SU-DHL-6 (cell line): ENCODE measurements at regions not wholly inside any gene's neighbourhood (a gene's known extent, or its start where the extent isn't known, plus 50 kb on each side); places are given as distances from the start of the nearest gene placed in this dataset.

Experiments
- H2AFZ ChIP-seq: fragments of 200-600 bp; sonication (generic); 2 replicates; pipeline ENCODE4 v1.6.1; 2014; ENCODE audit warnings: low read depth, mild to moderate bottlenecking, moderate library complexity, mixed read lengths, antibody characterized with exemption, low read length; ENCODE audit not compliant: severe bottlenecking
- H3F3A ChIP-seq: fragments of 200-600 bp; shearing (Covaris generic); 2 replicates; pipeline ENCODE4 v1.6.0; 2016; ENCODE audit warnings: antibody characterized with exemption, mild to moderate bottlenecking; ENCODE audit not compliant: insufficient read depth
- H3K27ac ChIP-seq: fragments of 200-600 bp; sonication (generic); 2 replicates; pipeline ENCODE4 v1.5.1; 2016; ENCODE audit warnings: low read depth, mild to moderate bottlenecking, low read length, moderate library complexity, mixed read lengths
- H3K27me3 ChIP-seq: fragments of 200-600 bp; sonication (generic), shearing (Covaris generic); 2 replicates; pipeline ENCODE4 v1.6.0; 2014; ENCODE audit warnings: mild to moderate bottlenecking, low read length
- H3K36me3 ChIP-seq: fragments of 200-600 bp; sonication (generic); 2 replicates; pipeline ENCODE4 v1.6.1; 2014; ENCODE audit warnings: mild to moderate bottlenecking, low read length, mixed read lengths
- H3K4me2 ChIP-seq: fragments of 300-600, 200-600 bp; shearing (Covaris generic), sonication (generic); 2 replicates; pipeline ENCODE4 v1.6.0; 2014; ENCODE audit warnings: low read length, low read depth, mild to moderate bottlenecking; ENCODE audit not compliant: poor library complexity, severe bottlenecking
- H3K4me3 ChIP-seq: fragments of 200-600 bp; sonication (generic); 2 replicates; pipeline ENCODE4 v1.5.1; 2014; ENCODE audit warnings: antibody characterized with exemption, low read length, mild to moderate bottlenecking, mixed read lengths; ENCODE audit not compliant: insufficient read depth, poor library complexity, severe bottlenecking
- H3K79me2 ChIP-seq: fragments of 200-600 bp; sonication (generic); 2 replicates; pipeline ENCODE4 v1.6.1; 2014; ENCODE audit warnings: mild to moderate bottlenecking, low read length, moderate library complexity; ENCODE audit not compliant: insufficient read depth
- H3K9ac ChIP-seq: fragments of 200-600 bp; sonication (generic); 2 replicates; pipeline ENCODE4 v1.7.0; 2014; ENCODE audit warnings: mild to moderate bottlenecking, low read length
- H3K9me2 ChIP-seq: fragments of 200-600 bp; sonication (generic); replicated peaks from 2 replicates; pipeline ENCODE4 v1.6.1; 2014; ENCODE audit warnings: low read length; ENCODE audit not compliant: insufficient read depth
- H3K9me3 ChIP-seq: fragments of 200-600 bp; sonication (generic); 2 replicates; pipeline ENCODE4 v1.6.1; 2014; ENCODE audit warnings: low read length, mixed read lengths; ENCODE audit not compliant: insufficient read depth
- H4K20me1 ChIP-seq: fragments of 200-600 bp; sonication (generic); 2 replicates; pipeline ENCODE4 v1.6.1; 2014; ENCODE audit warnings: low read depth, mild to moderate bottlenecking, antibody characterized with exemption, low read length, moderate library complexity, mixed read lengths
- EZH2phosphoT487 ChIP-seq: fragments of 200-600 bp; sonication (generic), shearing (Covaris generic); conservative IDR thresholded peaks from 2 replicates; pipeline ENCODE4 v1.6.1; 2018; ENCODE audit warnings: mild to moderate bottlenecking, antibody characterized with exemption, low read length, moderate library complexity, mixed read lengths
- TF ChIP-seq, protein P1 (sequence below): fragments of 200-600 bp; sonication (generic); IDR thresholded peaks from one replicate; pipeline ENCODE4 v1.5.1; 2017; ENCODE audit warnings: antibody characterized with exemption, mild to moderate bottlenecking, low read length, moderate library complexity; ENCODE audit not compliant: insufficient read depth, poor library complexity, severe bottlenecking

DNA sequence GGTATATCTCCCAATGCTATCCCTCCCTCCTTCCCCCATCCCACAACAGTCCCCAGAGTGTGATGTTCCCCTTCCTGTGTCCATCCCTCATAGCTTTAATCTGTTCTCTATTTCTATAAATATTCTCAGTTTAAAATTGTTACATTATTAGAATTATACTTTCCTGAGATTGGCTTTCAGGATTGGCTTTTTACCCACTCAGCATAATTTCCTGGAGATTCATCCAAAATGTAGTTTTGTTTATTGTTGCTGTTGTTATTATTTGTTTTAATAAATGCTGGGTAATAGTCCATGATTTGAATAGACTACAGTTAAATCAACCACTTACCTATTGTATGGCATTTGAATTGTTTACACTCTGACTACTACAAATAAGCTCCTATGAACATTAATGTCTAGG lies 936.4 kb downstream of the FAT4 start:
- H3K36me3 ChIP-seq = no peaks in the 10 kb centered on the region
- H3K27me3 ChIP-seq = no peaks in the 10 kb centered on the region
- no peak overlapping the region for H3K4me2 ChIP-seq
- H3K9me3 ChIP-seq = no peaks in the 10 kb centered on the region
- no peak overlapping the region for H3K4me3 ChIP-seq
- no peak overlapping the region for H3K9ac ChIP-seq
- no peak overlapping the region for H3K27ac ChIP-seq
- no peak overlapping the region for H2AFZ ChIP-seq
- H3K9me2 ChIP-seq = no peaks in the 10 kb centered on the region
- TF ChIP-seq EZH2phosphoT487 = no peak
- TF ChIP-seq, protein P1, sequence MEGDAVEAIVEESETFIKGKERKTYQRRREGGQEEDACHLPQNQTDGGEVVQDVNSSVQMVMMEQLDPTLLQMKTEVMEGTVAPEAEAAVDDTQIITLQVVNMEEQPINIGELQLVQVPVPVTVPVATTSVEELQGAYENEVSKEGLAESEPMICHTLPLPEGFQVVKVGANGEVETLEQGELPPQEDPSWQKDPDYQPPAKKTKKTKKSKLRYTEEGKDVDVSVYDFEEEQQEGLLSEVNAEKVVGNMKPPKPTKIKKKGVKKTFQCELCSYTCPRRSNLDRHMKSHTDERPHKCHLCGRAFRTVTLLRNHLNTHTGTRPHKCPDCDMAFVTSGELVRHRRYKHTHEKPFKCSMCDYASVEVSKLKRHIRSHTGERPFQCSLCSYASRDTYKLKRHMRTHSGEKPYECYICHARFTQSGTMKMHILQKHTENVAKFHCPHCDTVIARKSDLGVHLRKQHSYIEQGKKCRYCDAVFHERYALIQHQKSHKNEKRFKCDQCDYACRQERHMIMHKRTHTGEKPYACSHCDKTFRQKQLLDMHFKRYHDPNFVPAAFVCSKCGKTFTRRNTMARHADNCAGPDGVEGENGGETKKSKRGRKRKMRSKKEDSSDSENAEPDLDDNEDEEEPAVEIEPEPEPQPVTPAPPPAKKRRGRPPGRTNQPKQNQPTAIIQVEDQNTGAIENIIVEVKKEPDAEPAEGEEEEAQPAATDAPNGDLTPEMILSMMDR = no peak
- no peaks in the 10 kb centered on the region for H4K20me1 ChIP-seq
- no peaks in the 10 kb centered on the region for H3F3A ChIP-seq
- H3K79me2 ChIP-seq = no peaks in the 10 kb centered on the region

DNA sequence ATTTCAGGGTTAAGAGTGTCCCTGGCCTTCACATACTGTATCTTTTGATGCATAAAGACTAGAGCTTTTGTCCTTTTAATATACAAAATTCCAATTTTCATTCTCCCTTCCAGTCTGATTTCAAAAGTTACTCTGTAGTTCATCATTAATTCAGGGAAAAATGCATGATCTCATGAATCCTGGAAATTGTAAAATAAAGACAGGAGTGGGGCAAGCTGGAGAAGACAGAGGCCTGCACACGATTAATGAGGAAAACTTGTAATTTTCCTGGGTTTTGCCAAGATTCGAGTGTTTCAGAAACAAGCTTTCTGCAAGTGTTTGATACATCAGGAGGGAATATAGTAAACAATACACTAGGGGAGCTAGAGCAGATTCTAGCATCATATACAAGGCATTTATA lies 947.9 kb downstream of the FAT4 start:
- Histone ChIP-seq H3K9me2 (no peaks in the 10 kb centered on the region), H3K4me2 (no peak overlapping the region), H3K9me3 (no peaks in the 10 kb centered on the region), H3K9ac (no peak overlapping the region), H3K27me3 (no peaks in the 10 kb centered on the region), H4K20me1 (no peaks in the 10 kb centered on the region), H3F3A (no peaks in the 10 kb centered on the region), H3K27ac (no peak overlapping the region), H3K36me3 (no peaks in the 10 kb centered on the region), H3K79me2 (no peaks in the 10 kb centered on the region), H2AFZ (no peak overlapping the region), H3K4me3 (no peak overlapping the region)
- TF ChIP-seq, protein P1 = no peak
- no peak for TF ChIP-seq EZH2phosphoT487

DNA sequence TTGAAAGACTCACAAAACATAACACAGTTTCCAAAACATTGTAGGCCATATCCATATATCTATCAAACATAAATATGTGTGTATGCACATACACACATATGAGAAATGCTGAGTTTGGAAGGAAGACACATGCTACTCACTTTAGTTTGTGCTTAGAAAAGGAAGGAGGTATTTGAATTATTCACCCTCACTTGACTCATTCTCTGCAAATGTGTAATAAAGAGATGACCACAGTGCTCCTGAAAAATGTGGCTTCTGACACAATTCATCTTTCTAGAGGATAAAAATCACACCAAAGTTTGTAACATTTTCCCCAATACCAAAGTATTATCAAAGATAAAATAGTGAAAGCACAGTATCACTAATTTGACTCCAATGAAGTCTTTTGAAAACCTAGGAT lies 950.1 kb downstream of the FAT4 start:
- Histone ChIP-seq H3K4me3 (no peak overlapping the region), H3K27ac (no peak overlapping the region), H3K9me2 (no peaks in the 10 kb centered on the region), H3K36me3 (no peaks in the 10 kb centered on the region), H4K20me1 (no peaks in the 10 kb centered on the region), H3K27me3 (no peaks in the 10 kb centered on the region), H3K79me2 (no peaks in the 10 kb centered on the region), H3K9ac (no peak overlapping the region), H3F3A (no peaks in the 10 kb centered on the region), H3K4me2 (no peak overlapping the region), H2AFZ (no peak overlapping the region), H3K9me3 (no peaks in the 10 kb centered on the region)
- TF ChIP-seq, protein P1 = no peak
- TF ChIP-seq EZH2phosphoT487 = no peak
